ENCODE measurements at regions not wholly inside any gene's neighbourhood (a gene's known extent, or its start where the extent isn't known, plus 50 kb on each side); places are given as distances from the start of the nearest gene placed in this dataset.

DNA sequence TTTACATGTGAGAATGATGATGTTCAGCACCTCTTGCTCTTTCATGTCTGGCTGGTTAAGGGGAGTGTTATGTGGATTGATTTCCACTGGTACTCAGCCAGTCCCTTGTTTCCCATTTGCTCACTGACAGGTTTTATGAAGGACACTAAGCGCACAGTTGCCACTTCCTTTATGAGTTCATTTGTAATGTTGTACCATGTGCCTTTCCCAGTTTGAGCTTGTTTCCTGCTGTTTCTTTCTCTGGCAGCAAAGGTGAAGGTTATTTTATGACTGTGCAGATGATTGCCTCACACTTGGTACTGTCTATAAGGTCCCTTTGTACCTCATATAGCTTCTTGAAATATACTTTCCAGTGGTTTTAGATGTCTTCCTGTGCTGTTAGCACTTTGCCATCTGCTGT is 1700.5 kb upstream of the TMEFF2 start:
- TF ChIP-seq, protein P1, sequence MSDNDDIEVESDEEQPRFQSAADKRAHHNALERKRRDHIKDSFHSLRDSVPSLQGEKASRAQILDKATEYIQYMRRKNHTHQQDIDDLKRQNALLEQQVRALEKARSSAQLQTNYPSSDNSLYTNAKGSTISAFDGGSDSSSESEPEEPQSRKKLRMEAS (IDR thresholded peaks at IDR 0.05) = no peak
- no peak for TF ChIP-seq CEBPB (IDR thresholded peaks at IDR 0.05)
- no peak for TF ChIP-seq FOXM1 (IDR thresholded peaks at IDR 0.05; ENCODE audit: borderline replicate concordance, low read depth)
- TF ChIP-seq TCF12 (IDR thresholded peaks at IDR 0.05; ENCODE audit: low read depth) = no peak
- no peak for TF ChIP-seq EP300 (IDR thresholded peaks at IDR 0.05; ENCODE audit: borderline replicate concordance)
- no peak for TF ChIP-seq EGR1 (IDR thresholded peaks at IDR 0.05)
- TF ChIP-seq TEAD4 (IDR thresholded peaks at IDR 0.05) = no peak
- TF ChIP-seq YY1 (IDR thresholded peaks at IDR 0.05; ENCODE audit: low read depth) = no peak

DNA sequence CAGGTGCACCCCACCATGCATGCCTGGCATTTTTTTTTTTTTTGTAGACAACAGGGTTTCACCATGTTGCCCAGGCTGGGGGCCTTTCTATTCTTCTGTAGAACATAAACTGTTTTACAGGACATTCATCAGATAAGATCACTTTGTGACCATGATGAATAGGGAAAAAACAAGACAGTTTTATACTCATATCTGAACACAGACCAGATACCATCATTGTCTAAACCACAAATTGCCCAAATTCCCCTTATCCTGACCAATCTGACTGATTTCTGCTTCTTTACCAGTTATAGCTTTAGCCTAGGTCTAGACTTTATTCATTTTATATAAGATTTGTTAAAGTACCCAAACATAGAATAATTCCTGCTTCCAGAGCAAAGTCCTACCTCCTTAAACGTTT is 1699.3 kb upstream of the TMEFF2 start:
- TF ChIP-seq, protein P1 (IDR thresholded peaks at IDR 0.05) = no peak
- no peak for TF ChIP-seq CREB1 (IDR thresholded peaks at IDR 0.05; ENCODE audit: low read depth)
- no peak for TF ChIP-seq TCF12 (IDR thresholded peaks at IDR 0.05; ENCODE audit: low read depth)
- TF ChIP-seq TEAD4 (IDR thresholded peaks at IDR 0.05) = no peak
- no peak for TF ChIP-seq CEBPB (IDR thresholded peaks at IDR 0.05)
- TF ChIP-seq FOXM1 (IDR thresholded peaks at IDR 0.05; ENCODE audit: borderline replicate concordance, low read depth) = no peak
- TF ChIP-seq EP300 (IDR thresholded peaks at IDR 0.05; ENCODE audit: borderline replicate concordance) = no peak
- no peak for TF ChIP-seq RAD21 (IDR thresholded peaks at IDR 0.05; ENCODE audit: low read depth)
- TF ChIP-seq, protein P2, sequence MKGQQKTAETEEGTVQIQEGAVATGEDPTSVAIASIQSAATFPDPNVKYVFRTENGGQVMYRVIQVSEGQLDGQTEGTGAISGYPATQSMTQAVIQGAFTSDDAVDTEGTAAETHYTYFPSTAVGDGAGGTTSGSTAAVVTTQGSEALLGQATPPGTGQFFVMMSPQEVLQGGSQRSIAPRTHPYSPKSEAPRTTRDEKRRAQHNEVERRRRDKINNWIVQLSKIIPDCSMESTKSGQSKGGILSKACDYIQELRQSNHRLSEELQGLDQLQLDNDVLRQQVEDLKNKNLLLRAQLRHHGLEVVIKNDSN (IDR thresholded peaks at IDR 0.05) = no peak
- TF ChIP-seq YY1 (IDR thresholded peaks at IDR 0.05; ENCODE audit: low read depth) = no peak
- TF ChIP-seq, protein P3, sequence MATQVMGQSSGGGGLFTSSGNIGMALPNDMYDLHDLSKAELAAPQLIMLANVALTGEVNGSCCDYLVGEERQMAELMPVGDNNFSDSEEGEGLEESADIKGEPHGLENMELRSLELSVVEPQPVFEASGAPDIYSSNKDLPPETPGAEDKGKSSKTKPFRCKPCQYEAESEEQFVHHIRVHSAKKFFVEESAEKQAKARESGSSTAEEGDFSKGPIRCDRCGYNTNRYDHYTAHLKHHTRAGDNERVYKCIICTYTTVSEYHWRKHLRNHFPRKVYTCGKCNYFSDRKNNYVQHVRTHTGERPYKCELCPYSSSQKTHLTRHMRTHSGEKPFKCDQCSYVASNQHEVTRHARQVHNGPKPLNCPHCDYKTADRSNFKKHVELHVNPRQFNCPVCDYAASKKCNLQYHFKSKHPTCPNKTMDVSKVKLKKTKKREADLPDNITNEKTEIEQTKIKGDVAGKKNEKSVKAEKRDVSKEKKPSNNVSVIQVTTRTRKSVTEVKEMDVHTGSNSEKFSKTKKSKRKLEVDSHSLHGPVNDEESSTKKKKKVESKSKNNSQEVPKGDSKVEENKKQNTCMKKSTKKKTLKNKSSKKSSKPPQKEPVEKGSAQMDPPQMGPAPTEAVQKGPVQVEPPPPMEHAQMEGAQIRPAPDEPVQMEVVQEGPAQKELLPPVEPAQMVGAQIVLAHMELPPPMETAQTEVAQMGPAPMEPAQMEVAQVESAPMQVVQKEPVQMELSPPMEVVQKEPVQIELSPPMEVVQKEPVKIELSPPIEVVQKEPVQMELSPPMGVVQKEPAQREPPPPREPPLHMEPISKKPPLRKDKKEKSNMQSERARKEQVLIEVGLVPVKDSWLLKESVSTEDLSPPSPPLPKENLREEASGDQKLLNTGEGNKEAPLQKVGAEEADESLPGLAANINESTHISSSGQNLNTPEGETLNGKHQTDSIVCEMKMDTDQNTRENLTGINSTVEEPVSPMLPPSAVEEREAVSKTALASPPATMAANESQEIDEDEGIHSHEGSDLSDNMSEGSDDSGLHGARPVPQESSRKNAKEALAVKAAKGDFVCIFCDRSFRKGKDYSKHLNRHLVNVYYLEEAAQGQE (IDR thresholded peaks at IDR 0.05; ENCODE audit: low read depth) = no peak
- TF ChIP-seq TAF1 (IDR thresholded peaks at IDR 0.05; ENCODE audit: low read depth) = no peak

DNA sequence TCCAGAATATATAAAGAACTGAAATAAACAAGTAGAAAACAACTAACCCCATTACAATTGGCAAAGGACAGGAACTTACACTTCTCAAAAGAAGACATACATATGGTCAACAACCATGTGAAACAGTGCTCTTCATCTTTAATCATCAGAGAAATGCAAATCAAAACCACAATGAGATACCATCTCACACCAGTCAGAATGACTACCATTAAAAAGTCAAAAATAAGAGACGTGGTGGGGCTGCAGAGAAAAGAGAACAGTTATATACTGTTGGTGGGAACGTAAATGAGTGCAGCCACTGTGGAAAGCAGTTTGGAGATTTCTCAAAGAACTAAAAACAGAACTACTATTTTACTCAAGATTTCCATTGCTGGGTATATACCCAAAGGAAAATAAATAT is 1696.3 kb upstream of the TMEFF2 start:
- TF ChIP-seq CREB1 (IDR thresholded peaks at IDR 0.05; ENCODE audit: low read depth) = no peak

DNA sequence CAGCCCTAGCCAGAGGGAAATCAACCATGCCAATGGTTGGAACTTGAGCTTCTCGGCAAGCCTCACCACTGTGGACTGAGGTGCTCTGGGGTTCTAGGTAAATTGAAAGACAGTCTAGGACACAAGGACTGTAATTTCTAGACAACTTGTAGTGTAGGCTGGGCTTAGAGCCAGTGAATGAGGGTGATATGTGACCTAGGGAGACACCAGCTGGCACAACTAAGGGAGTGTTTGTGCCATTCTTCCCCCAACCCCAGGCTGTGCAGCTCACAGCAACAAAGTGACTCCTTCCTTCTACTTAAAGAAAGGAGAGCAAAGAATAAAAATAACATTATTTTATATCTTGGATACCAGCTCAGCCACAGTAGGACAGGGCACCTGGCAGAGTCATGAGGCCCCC is 1690.7 kb upstream of the TMEFF2 start:
- TF ChIP-seq YY1 (IDR thresholded peaks at IDR 0.05; ENCODE audit: low read depth) = no peak
- TF ChIP-seq CREB1 (IDR thresholded peaks at IDR 0.05; ENCODE audit: low read depth) = no peak
- no peak for TF ChIP-seq FOXM1 (IDR thresholded peaks at IDR 0.05; ENCODE audit: borderline replicate concordance, low read depth)
- TF ChIP-seq TCF12 (IDR thresholded peaks at IDR 0.05; ENCODE audit: low read depth) = no peak
- TF ChIP-seq, protein P3 (IDR thresholded peaks at IDR 0.05; ENCODE audit: low read depth) = no peak
- TF ChIP-seq CEBPB (IDR thresholded peaks at IDR 0.05) = no peak
- no peak for TF ChIP-seq TEAD4 (IDR thresholded peaks at IDR 0.05)
- no peak for TF ChIP-seq NFIC (IDR thresholded peaks at IDR 0.05)
- TF ChIP-seq, protein P1 (IDR thresholded peaks at IDR 0.05) = no peak
- TF ChIP-seq RAD21 (IDR thresholded peaks at IDR 0.05; ENCODE audit: low read depth) = no peak
- TF ChIP-seq EP300 (IDR thresholded peaks at IDR 0.05; ENCODE audit: borderline replicate concordance) = no peak
- TF ChIP-seq, protein P2 (IDR thresholded peaks at IDR 0.05) = no peak
- no peak for TF ChIP-seq EGR1 (IDR thresholded peaks at IDR 0.05)
- TF ChIP-seq TAF1 (IDR thresholded peaks at IDR 0.05; ENCODE audit: low read depth) = no peak

DNA sequence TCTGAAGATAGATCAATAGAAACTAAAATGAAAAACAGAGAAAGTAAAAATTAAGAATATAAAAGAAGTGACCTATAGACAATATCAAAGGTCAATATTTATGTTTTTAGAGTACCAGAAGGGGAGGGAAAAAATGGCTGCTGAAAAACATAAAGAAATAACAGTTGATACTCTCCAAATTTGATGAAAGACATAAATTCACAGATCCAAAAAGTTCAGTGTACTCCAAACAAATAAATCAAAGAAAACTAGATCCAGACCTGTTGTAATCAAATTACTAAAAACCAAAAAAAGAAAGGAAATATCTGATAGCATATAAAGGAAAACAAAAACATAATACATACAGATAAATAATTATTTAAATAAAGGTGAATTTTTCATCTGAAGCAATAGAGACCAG is 1689.1 kb upstream of the TMEFF2 start:
- TF ChIP-seq EP300 (IDR thresholded peaks at IDR 0.05; ENCODE audit: borderline replicate concordance) (no peak), EGR1 (IDR thresholded peaks at IDR 0.05) (no peak), ZBTB7A (IDR thresholded peaks at IDR 0.05; ENCODE audit: low read depth) (no peak), TAF1 (IDR thresholded peaks at IDR 0.05; ENCODE audit: low read depth) (no peak), YY1 (IDR thresholded peaks at IDR 0.05; ENCODE audit: low read depth) (no peak), NFIC (IDR thresholded peaks at IDR 0.05) (no peak), TEAD4 (IDR thresholded peaks at IDR 0.05) (no peak)
- TF ChIP-seq, protein P3 (IDR thresholded peaks at IDR 0.05; ENCODE audit: low read depth) = no peak
- TF ChIP-seq, protein P2 (IDR thresholded peaks at IDR 0.05) = no peak
